ENCODE measurements at regions not wholly inside any gene's neighbourhood (a gene's known extent, or its start where the extent isn't known, plus 50 kb on each side); places are given as distances from the start of the nearest gene placed in this dataset.

DNA sequence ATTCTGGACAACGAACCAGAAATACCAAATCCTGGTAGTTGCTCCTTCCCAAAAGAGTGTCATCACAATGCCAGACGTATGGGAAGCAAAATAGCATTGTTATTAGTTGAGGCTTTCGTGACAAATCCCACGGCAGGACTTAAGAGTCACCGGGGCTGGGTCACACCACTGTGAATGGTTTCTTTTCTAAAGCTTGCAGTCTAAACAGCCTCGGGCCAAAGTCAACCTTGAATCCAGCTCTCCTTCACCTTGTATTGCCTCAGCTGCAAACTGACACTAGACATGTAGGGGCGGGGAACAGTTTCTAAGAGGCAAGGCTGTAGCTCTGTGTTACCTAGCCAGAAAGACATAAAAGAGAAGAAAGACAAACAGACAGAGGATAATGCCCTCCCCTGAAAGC lies 734.8 kb downstream of the MED13L start:
- TF ChIP-seq CHD2 (IDR thresholded peaks at IDR 0.05; ENCODE audit: low read length) (no peak), NANOG (IDR thresholded peaks at IDR 0.05; ENCODE audit: insufficient read depth, low read depth, low read length, poor library complexity, severe bottlenecking) (no peak), POLR2A (IDR thresholded peaks at IDR 0.05; ENCODE audit: control extremely low read depth in 1 of 2, low read depth in 2 of 2, low read length in 2 of 2) (no peak), RAD21 (IDR thresholded peaks at IDR 0.05 in 1 of 2, conservative IDR thresholded peaks at IDR 0.05 in 1 of 2; ENCODE audit: low read depth in 2 of 2, low read length in 2 of 2) (no peak), RXRA (IDR thresholded peaks at IDR 0.05; ENCODE audit: insufficient read depth, low read depth, low read length) (no peak), POLR2AphosphoS5 (IDR thresholded peaks at IDR 0.05; ENCODE audit: low read depth, low read length) (no peak)
- TF ChIP-seq, protein P1, sequence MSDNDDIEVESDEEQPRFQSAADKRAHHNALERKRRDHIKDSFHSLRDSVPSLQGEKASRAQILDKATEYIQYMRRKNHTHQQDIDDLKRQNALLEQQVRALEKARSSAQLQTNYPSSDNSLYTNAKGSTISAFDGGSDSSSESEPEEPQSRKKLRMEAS (IDR thresholded peaks at IDR 0.05): no peak
- TF ChIP-seq, protein P2, sequence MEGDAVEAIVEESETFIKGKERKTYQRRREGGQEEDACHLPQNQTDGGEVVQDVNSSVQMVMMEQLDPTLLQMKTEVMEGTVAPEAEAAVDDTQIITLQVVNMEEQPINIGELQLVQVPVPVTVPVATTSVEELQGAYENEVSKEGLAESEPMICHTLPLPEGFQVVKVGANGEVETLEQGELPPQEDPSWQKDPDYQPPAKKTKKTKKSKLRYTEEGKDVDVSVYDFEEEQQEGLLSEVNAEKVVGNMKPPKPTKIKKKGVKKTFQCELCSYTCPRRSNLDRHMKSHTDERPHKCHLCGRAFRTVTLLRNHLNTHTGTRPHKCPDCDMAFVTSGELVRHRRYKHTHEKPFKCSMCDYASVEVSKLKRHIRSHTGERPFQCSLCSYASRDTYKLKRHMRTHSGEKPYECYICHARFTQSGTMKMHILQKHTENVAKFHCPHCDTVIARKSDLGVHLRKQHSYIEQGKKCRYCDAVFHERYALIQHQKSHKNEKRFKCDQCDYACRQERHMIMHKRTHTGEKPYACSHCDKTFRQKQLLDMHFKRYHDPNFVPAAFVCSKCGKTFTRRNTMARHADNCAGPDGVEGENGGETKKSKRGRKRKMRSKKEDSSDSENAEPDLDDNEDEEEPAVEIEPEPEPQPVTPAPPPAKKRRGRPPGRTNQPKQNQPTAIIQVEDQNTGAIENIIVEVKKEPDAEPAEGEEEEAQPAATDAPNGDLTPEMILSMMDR (IDR thresholded peaks at IDR 0.05; ENCODE audit: control extremely low read depth in 1 of 3, insufficient read depth in 1 of 3, low read depth in 1 of 3, low read length in 3 of 3): no peak

Data from H1 (cell line).